Adrenal gland (tissue), 5 donors: ENCODE measurements at regions not wholly inside any gene's neighbourhood (a gene's known extent, or its start where the extent isn't known, plus 50 kb on each side); places are given as distances from the start of the nearest gene placed in this dataset.

Source experiments
- POLR2A ChIP-seq, 2 donors: fragments of 450-650 bp; IDR thresholded peaks; one replicate each; pipeline ENCODE4 v1.6.1; 2017; ENCODE audit warnings: antibody characterized with exemption in 2 of 2, mild to moderate bottlenecking in 2 of 2, moderate library complexity in 1 of 2
- TF ChIP-seq, protein P1 (sequence below), 6 experiments: fragments of 450-650 bp in 4 of 6; fragments of 200-600 bp in 2 of 6; sonication (generic) in 1 of 6; IDR thresholded peaks; 1 replicate in 5 of 6; 2 replicates in 1 of 6; pipeline versions ENCODE4 v1.5.1 to v1.8.0; 2016 to 2021; ENCODE audit warnings: antibody characterized with exemption in 6 of 6, mild to moderate bottlenecking in 2 of 6, moderate library complexity in 1 of 6
- donor health status: DM: no; HTN: no; CAD: no.

DNA sequence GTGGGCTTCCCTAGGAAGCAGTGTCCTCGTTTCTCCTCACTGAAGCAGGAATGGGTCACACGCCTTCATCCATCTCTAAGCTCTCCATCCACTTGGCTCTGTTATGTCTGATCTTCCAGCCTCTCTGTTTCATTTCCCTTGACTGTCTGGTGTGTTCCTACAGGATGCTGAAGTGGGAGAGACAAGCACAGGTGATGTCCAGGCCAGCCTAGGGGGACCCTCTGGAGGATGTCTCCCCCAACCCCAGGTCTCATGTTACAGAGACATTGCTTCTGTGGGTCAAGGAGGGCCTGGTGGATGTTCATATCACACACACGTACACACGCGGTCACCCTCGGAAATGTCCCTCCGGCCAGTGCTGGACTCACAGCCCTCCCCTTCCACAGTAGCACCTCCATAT is 229.9 kb downstream of the CDC5L start:
- TF ChIP-seq, protein P1, sequence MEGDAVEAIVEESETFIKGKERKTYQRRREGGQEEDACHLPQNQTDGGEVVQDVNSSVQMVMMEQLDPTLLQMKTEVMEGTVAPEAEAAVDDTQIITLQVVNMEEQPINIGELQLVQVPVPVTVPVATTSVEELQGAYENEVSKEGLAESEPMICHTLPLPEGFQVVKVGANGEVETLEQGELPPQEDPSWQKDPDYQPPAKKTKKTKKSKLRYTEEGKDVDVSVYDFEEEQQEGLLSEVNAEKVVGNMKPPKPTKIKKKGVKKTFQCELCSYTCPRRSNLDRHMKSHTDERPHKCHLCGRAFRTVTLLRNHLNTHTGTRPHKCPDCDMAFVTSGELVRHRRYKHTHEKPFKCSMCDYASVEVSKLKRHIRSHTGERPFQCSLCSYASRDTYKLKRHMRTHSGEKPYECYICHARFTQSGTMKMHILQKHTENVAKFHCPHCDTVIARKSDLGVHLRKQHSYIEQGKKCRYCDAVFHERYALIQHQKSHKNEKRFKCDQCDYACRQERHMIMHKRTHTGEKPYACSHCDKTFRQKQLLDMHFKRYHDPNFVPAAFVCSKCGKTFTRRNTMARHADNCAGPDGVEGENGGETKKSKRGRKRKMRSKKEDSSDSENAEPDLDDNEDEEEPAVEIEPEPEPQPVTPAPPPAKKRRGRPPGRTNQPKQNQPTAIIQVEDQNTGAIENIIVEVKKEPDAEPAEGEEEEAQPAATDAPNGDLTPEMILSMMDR (IDR thresholded peaks at IDR 0.05) = no peak
- TF ChIP-seq POLR2A (IDR thresholded peaks at IDR 0.05) = no peak
